ENCODE measurements at regions not wholly inside any gene's neighbourhood (a gene's known extent, or its start where the extent isn't known, plus 50 kb on each side); places are given as distances from the start of the nearest gene placed in this dataset.
A peak's percentile ranks its signal among the peaks of the same experiment; 100 is the strongest.

- intact Hi-C loops (cut with micrococcal nuclease): no loop called here
- DNase-seq (no peak), ATAC-seq (no peak)
- no peaks in the 10 kb centered on the region for H3K79me2 ChIP-seq (ENCODE audit: low read length)
- TF ChIP-seq CTCF (conservative IDR thresholded peaks at IDR 0.05; ENCODE audit: low read depth, low read length) (no peak), EZH2phosphoT487 (IDR thresholded peaks at IDR 0.05; ENCODE audit: borderline replicate concordance, low read length) (no peak), EZH2 (IDR thresholded peaks at IDR 0.05; ENCODE audit: low read length, unreplicated experiment) (no peak)
- peaks cover 16% of the 10 kb centered on the region for H3K4me1 ChIP-seq (ENCODE audit: insufficient read depth, low read length)
- no peak overlapping the region for H3K4me2 ChIP-seq (ENCODE audit: low read length)
- H3K4me3 ChIP-seq (ENCODE audit: low read length): no peak overlapping the region
- no peaks in the 10 kb centered on the region for H4K20me1 ChIP-seq (ENCODE audit: low read length)
- H3F3A ChIP-seq (ENCODE audit: low read length, unreplicated experiment): no peaks in the 10 kb centered on the region
- H3K36me3 ChIP-seq (ENCODE audit: low read depth, low read length): no peaks in the 10 kb centered on the region
- H3K9ac ChIP-seq (ENCODE audit: low read length): no peak overlapping the region
- no peak overlapping the region for H3K27ac ChIP-seq (ENCODE audit: low read length)
- no peaks in the 10 kb centered on the region for H3K9me2 ChIP-seq (replicated peaks; ENCODE audit: low read length)
- no TSS peak for BruUV-seq (replicated peaks)
- no peaks in the 10 kb centered on the region for H3K9me3 ChIP-seq (ENCODE audit: low read length)
- ChIA-PET CTCF (no interaction called here), POLR2A (ENCODE audit: unreplicated experiment) (no interaction called here)
- H3K27me3 ChIP-seq (ENCODE audit: low read length): no peaks in the 10 kb centered on the region
- no peak overlapping the region for H2AFZ ChIP-seq (ENCODE audit: low read length)
Observed at GRCh38 chr6:104595311-104595820, 264.4 kb downstream of the HACE1 start.

- Histone ChIP-seq H3K9me2 (replicated peaks; ENCODE audit: low read length) (no peaks in the 10 kb centered on the region), H3K36me3 (ENCODE audit: low read depth, low read length) (no peaks in the 10 kb centered on the region), H3K4me3 (ENCODE audit: low read length) (no peak overlapping the region), H3K9ac (ENCODE audit: low read length) (no peak overlapping the region), H3K4me1 (ENCODE audit: insufficient read depth, low read length) (peaks cover 11% of the 10 kb centered on the region), H3K9me3 (ENCODE audit: low read length) (no peaks in the 10 kb centered on the region), H3K27ac (ENCODE audit: low read length) (no peak overlapping the region), H3K4me2 (ENCODE audit: low read length) (no peak overlapping the region), H3K79me2 (ENCODE audit: low read length) (no peaks in the 10 kb centered on the region), H4K20me1 (ENCODE audit: low read length) (no peaks in the 10 kb centered on the region), H3K27me3 (ENCODE audit: low read length) (no peaks in the 10 kb centered on the region), H3F3A (ENCODE audit: low read length, unreplicated experiment) (no peaks in the 10 kb centered on the region), H2AFZ (ENCODE audit: low read length) (no peak overlapping the region)
- intact Hi-C loops (cut with micrococcal nuclease): no loop called here
- TF ChIP-seq EZH2 (IDR thresholded peaks at IDR 0.05; ENCODE audit: low read length, unreplicated experiment) (no peak), EZH2phosphoT487 (IDR thresholded peaks at IDR 0.05; ENCODE audit: borderline replicate concordance, low read length) (no peak), CTCF (conservative IDR thresholded peaks at IDR 0.05; ENCODE audit: low read depth, low read length) (no peak)
- ATAC-seq: no peak
- no TSS peak for BruUV-seq (replicated peaks)
- POLR2A ChIA-PET (ENCODE audit: unreplicated experiment): no interaction called here
- no peak for DNase-seq
- CTCF ChIA-PET: no interaction called here
Observed at GRCh38 chr6:104591573-104592334, 268.0 kb downstream of the HACE1 start.

DNA sequence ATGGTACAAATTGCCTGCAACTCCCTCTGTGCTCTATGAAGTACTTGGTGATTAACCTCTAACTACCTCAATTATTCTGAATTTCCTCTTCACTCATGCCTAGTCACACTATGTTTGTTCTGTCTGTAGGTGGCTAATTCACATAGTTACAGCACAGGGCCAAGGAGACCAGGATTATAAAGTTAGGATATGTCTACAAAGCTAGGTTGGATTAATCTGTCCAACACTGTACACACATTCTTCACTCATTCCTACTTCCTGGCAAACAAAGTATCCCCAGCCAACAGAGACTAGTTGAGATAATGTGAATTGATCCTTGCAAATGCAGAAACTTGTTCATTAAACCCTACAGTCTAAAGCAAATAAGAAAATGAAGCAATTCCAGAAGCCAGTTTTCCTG is 269.8 kb downstream of the HACE1 start:
- intact Hi-C loops (cut with micrococcal nuclease): no loop called here
- no peaks in the 10 kb centered on the region for H3K36me3 ChIP-seq (ENCODE audit: low read depth, low read length)
- ChIA-PET POLR2A (ENCODE audit: unreplicated experiment) (no interaction called here), CTCF (no interaction called here)
- ATAC-seq (peak; percentile 74), DNase-seq (peak; percentile 41)
- H2AFZ ChIP-seq (ENCODE audit: low read length): no peak overlapping the region
- H3K27ac ChIP-seq (ENCODE audit: low read length): peak overlapping the region; percentile 33; the same call in 1 of the 2 replicates
- H3K79me2 ChIP-seq (ENCODE audit: low read length): no peaks in the 10 kb centered on the region
- peaks cover 11% of the 10 kb centered on the region for H3K4me1 ChIP-seq (ENCODE audit: insufficient read depth, low read length)
- no peaks in the 10 kb centered on the region for H3K9me3 ChIP-seq (ENCODE audit: low read length)
- H3F3A ChIP-seq (ENCODE audit: low read length, unreplicated experiment): no peaks in the 10 kb centered on the region
- no peak overlapping the region for H3K4me3 ChIP-seq (ENCODE audit: low read length)
- no TSS peak for BruUV-seq (replicated peaks)
- H4K20me1 ChIP-seq (ENCODE audit: low read length): no peaks in the 10 kb centered on the region
- H3K9me2 ChIP-seq (replicated peaks; ENCODE audit: low read length): no peaks in the 10 kb centered on the region
- H3K4me2 ChIP-seq (ENCODE audit: low read length): 0 out of 2 replicates have a peak overlapping the region, but pooled peaks have one; percentile 3
- no peak overlapping the region for H3K9ac ChIP-seq (ENCODE audit: low read length)
- TF ChIP-seq CTCF (conservative IDR thresholded peaks at IDR 0.05; ENCODE audit: low read depth, low read length): no peak
- H3K27me3 ChIP-seq (ENCODE audit: low read length): no peaks in the 10 kb centered on the region

Measured in PC-3 (cell line).